GM23248 (cell line): ENCODE measurements at regions not wholly inside any gene's neighbourhood (a gene's known extent, or its start where the extent isn't known, plus 50 kb on each side); places are given as distances from the start of the nearest gene placed in this dataset.

Experiments used
- DNase-seq: peaks from one replicate; pipeline ENCODE4 v3.0.0-alpha.2; 2015
- H2AFZ ChIP-seq: fragments of 200-600 bp; sonication (generic); 2 replicates; pipeline ENCODE4 v1.6.1; 2016; ENCODE audit warnings: antibody characterized with exemption
- H3F3A ChIP-seq: fragments of 200-600 bp; sonication (generic); 2 replicates; pipeline ENCODE4 v1.6.1; 2016; ENCODE audit warnings: mild to moderate bottlenecking, antibody characterized with exemption, mixed run types; ENCODE audit not compliant: insufficient read depth
- H3K27ac ChIP-seq: fragments of 200-600 bp; sonication (generic); 2 replicates; pipeline ENCODE4 v1.5.1; 2016; ENCODE audit warnings: mild to moderate bottlenecking
- H3K27me3 ChIP-seq: fragments of 200-600 bp; sonication (generic); replicated peaks from 2 replicates; pipeline ENCODE4 v1.6.1; 2016; ENCODE audit warnings: mild to moderate bottlenecking; ENCODE audit not compliant: insufficient read depth
- H3K36me3 ChIP-seq: fragments of 200-600 bp; sonication (generic); 2 replicates; pipeline ENCODE4 v1.6.1; 2016; ENCODE audit warnings: low read depth, mild to moderate bottlenecking
- H3K4me1 ChIP-seq: fragments of 200-600 bp; sonication (generic); 2 replicates; pipeline ENCODE4 v1.6.1; 2016; ENCODE audit warnings: mild to moderate bottlenecking; ENCODE audit not compliant: insufficient read depth
- H3K4me2 ChIP-seq: fragments of 200-600 bp; sonication (generic); one replicate; pipeline ENCODE4 v1.6.1; 2016; ENCODE audit warnings: mild to moderate bottlenecking; ENCODE audit not compliant: unreplicated experiment
- H3K4me3 ChIP-seq: fragments of 200-600 bp; sonication (generic); 2 replicates; pipeline ENCODE4 v1.5.1; 2016; ENCODE audit warnings: mild to moderate bottlenecking
- H3K79me2 ChIP-seq: fragments of 200-600 bp; sonication (generic); 2 replicates; pipeline ENCODE4 v1.6.1; 2016; ENCODE audit warnings: mild to moderate bottlenecking; ENCODE audit not compliant: insufficient read depth
- H3K9ac ChIP-seq: fragments of 200-600 bp; sonication (generic); 2 replicates; pipeline ENCODE4 v1.6.1; 2016; ENCODE audit warnings: mild to moderate bottlenecking
- H3K9me2 ChIP-seq: fragments of 200-600 bp; sonication (generic); 2 replicates; pipeline ENCODE4 v1.6.1; 2016; ENCODE audit warnings: mixed run types, mild to moderate bottlenecking, moderate library complexity; ENCODE audit not compliant: insufficient read depth
- H3K9me3 ChIP-seq: fragments of 200-600 bp; sonication (generic); one replicate; pipeline ENCODE4 v1.6.1; 2017; ENCODE audit warnings: low read depth
- H4K20me1 ChIP-seq: fragments of 200-600 bp; sonication (generic); 2 replicates; pipeline ENCODE4 v1.6.0; 2016; ENCODE audit not compliant: insufficient read depth
- EZH2 ChIP-seq: fragments of 200-600 bp; sonication (generic); IDR thresholded peaks from 2 replicates; pipeline ENCODE4 v1.6.1; 2018; ENCODE audit warnings: antibody characterized with exemption, mild to moderate bottlenecking; ENCODE audit not compliant: insufficient read depth, poor library complexity, severe bottlenecking
- EZH2phosphoT487 ChIP-seq: fragments of 200-600 bp; sonication (generic); IDR thresholded peaks from 2 replicates; pipeline ENCODE4 v1.6.1; 2018; ENCODE audit warnings: antibody characterized with exemption, moderate library complexity, mild to moderate bottlenecking, low read depth; ENCODE audit not compliant: insufficient read depth
- WGBS, 2 experiments: methylation state at CpG; one replicate each; pipeline ENCODE4 v1.1.6; 2015 to 2017; ENCODE audit warnings: low lambda C conversion rate in 2 of 2, low coverage in 1 of 2; ENCODE audit errors: missing lambda C conversion rate in 2 of 2; 5-methylcytosine and 5-hydroxymethylcytosine counted together
- in situ Hi-C: fragments of 300-500 bp; cut with MboI; formaldehyde crosslinking; loops from 2 replicates; pipeline ENCODE4 v1.15.0; 2020

DNA sequence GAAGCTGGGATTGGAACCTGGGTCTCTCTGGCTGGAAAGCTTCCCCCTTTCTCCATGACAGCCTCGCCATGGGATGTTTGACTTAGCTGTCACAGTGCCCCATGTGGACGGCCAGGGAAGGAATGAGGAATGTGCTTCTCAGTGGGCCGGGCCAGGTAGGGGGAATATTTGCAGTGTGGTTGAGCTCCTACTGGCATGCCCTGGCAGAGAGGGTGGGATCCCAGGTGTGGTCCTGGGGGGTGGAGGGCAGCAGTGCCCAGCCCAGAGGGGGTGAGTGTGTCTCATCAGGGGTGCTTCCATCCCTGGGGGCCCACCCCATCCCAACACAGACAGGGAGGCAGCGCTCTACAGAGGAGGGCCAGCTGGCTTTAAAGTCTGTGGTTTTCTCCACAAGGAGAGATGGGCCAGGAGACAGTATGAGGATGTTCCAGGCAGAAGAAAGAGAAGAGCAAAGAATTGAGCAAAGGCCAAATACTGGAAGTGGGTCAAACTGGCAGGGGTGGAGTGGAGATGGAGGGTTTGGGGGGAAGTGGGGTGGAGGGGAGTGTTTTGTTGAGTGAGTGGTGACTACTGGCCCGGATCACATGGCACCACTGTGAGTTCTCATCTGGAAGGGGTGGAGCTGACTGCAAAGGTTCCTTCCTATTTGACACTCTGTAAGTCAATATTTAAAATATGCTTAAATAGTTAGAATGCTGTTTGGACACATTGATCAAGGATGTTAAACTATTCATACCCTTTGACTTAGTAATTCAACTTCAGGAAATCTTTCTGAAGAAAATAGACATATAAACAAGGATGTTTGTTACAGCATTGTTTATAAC lies 94.0 kb downstream of the MYCN start:
- H2AFZ ChIP-seq, result no peak overlapping the region
- no peak for DNase-seq
- no peaks in the 10 kb centered on the region for H3F3A ChIP-seq
- H3K4me3 ChIP-seq, result no peak overlapping the region
- H4K20me1 ChIP-seq, result no peaks in the 10 kb centered on the region
- H3K9me3 ChIP-seq, result no peaks in the 10 kb centered on the region
- no peaks in the 10 kb centered on the region for H3K79me2 ChIP-seq
- H3K4me2 ChIP-seq, result no peak overlapping the region
- no peak overlapping the region for H3K9ac ChIP-seq
- no peak for TF ChIP-seq EZH2phosphoT487
- no peak for TF ChIP-seq EZH2
- H3K27ac ChIP-seq, result no peak overlapping the region
- H3K36me3 ChIP-seq, result no peaks in the 10 kb centered on the region
- H3K9me2 ChIP-seq, result no peaks in the 10 kb centered on the region
- H3K27me3 ChIP-seq, result no peaks in the 10 kb centered on the region
- no peaks in the 10 kb centered on the region for H3K4me1 ChIP-seq
- in situ Hi-C loops, result no loop called here
- WGBS, 2 experiments, result 23 to 26% methylated on average over 5 of the region's 5 CpGs

- Histone ChIP-seq H3F3A (no peaks in the 10 kb centered on the region), H3K9me2 (no peaks in the 10 kb centered on the region), H2AFZ (no peak overlapping the region), H3K9me3 (no peaks in the 10 kb centered on the region), H3K4me1 (no peaks in the 10 kb centered on the region), H3K9ac (no peak overlapping the region), H3K36me3 (no peaks in the 10 kb centered on the region), H3K4me2 (no peak overlapping the region), H3K27me3 (no peaks in the 10 kb centered on the region), H3K4me3 (no peak overlapping the region), H4K20me1 (no peaks in the 10 kb centered on the region), H3K79me2 (no peaks in the 10 kb centered on the region), H3K27ac (no peak overlapping the region)
- no peak for DNase-seq
- in situ Hi-C loops, result no loop called here
- WGBS, 2 experiments, result 67 to 69% methylated on average over 4 of the region's 4 CpGs
- TF ChIP-seq EZH2, result no peak
- no peak for TF ChIP-seq EZH2phosphoT487
Observed at GRCh38 chr2:16033032-16033293, 92.6 kb downstream of the MYCN start.

GRCh38 chr2:16032282-16033031 lies 92.1 kb downstream of the MYCN start:
- in situ Hi-C loops, result no loop called here
- no peaks in the 10 kb centered on the region for H3K9me2 ChIP-seq
- H3K27me3 ChIP-seq, result no peaks in the 10 kb centered on the region
- no peaks in the 10 kb centered on the region for H3K9me3 ChIP-seq
- DNase-seq, result no peak
- no peak overlapping the region for H3K9ac ChIP-seq
- no peak overlapping the region for H3K4me2 ChIP-seq
- no peaks in the 10 kb centered on the region for H3K79me2 ChIP-seq
- 50 to 52% methylated on average over 9 to 11 of the region's 11 CpGs for WGBS, 2 experiments
- H4K20me1 ChIP-seq, result no peaks in the 10 kb centered on the region
- no peak overlapping the region for H2AFZ ChIP-seq
- no peaks in the 10 kb centered on the region for H3K4me1 ChIP-seq
- H3F3A ChIP-seq, result no peaks in the 10 kb centered on the region
- H3K27ac ChIP-seq, result no peak overlapping the region
- no peak overlapping the region for H3K4me3 ChIP-seq
- H3K36me3 ChIP-seq, result no peaks in the 10 kb centered on the region
- TF ChIP-seq EZH2phosphoT487, result no peak
- no peak for TF ChIP-seq EZH2

DNA sequence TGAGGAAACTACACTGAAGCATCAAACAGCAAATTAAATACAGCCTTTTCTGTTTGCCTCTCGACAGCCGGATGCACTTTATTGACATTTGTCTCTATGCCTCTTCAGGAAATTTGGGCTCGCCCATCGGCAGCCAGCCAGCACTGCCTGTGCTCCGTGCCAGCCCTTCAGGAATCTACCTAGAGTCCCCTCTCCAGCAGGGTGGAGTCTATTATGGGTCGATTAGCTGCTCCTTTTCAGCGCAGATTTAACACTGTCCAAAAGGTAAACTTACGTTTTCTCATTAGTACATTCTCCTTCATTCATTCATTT lies 91.5 kb downstream of the MYCN start:
- no peaks in the 10 kb centered on the region for H3K36me3 ChIP-seq
- no peaks in the 10 kb centered on the region for H4K20me1 ChIP-seq
- no peak overlapping the region for H2AFZ ChIP-seq
- in situ Hi-C loops, result no loop called here
- H3K4me2 ChIP-seq, result no peak overlapping the region
- no peaks in the 10 kb centered on the region for H3K27me3 ChIP-seq
- no peaks in the 10 kb centered on the region for H3K9me3 ChIP-seq
- no peak overlapping the region for H3K4me3 ChIP-seq
- H3F3A ChIP-seq, result no peaks in the 10 kb centered on the region
- TF ChIP-seq EZH2phosphoT487, result no peak
- TF ChIP-seq EZH2, result no peak
- DNase-seq, result no peak
- H3K79me2 ChIP-seq, result no peaks in the 10 kb centered on the region
- WGBS, 2 experiments, result 12 to 15% methylated on average over 8 of the region's 8 CpGs
- no peak overlapping the region for H3K27ac ChIP-seq
- H3K9ac ChIP-seq, result no peak overlapping the region
- H3K4me1 ChIP-seq, result no peaks in the 10 kb centered on the region
- no peaks in the 10 kb centered on the region for H3K9me2 ChIP-seq
